ENCODE measurements at regions not wholly inside any gene's neighbourhood (a gene's known extent, or its start where the extent isn't known, plus 50 kb on each side); places are given as distances from the start of the nearest gene placed in this dataset.
"Not testable (repeated sequence)": the region's sequence is repeated elsewhere in the genome, so short reads cannot be mapped to it uniquely, and the experiment has no call there.

GRCh38 chr2:167844714-167845530 lies 402.5 kb downstream of the STK39 start:
- Histone ChIP-seq H3K9me2 (ENCODE audit: insufficient read depth) (no peaks in the 10 kb centered on the region), H3K27me3 (replicated peaks; ENCODE audit: insufficient read depth) (no peaks in the 10 kb centered on the region), H3K4me1 (ENCODE audit: insufficient read depth) (no peaks in the 10 kb centered on the region), H3K27ac (no peak overlapping the region), H2AFZ (no peak overlapping the region), H3K9ac (no peak overlapping the region), H3K4me3 (no peak overlapping the region), H3F3A (ENCODE audit: insufficient read depth) (no peaks in the 10 kb centered on the region), H3K9me3 (ENCODE audit: low read depth) (no peaks in the 10 kb centered on the region), H4K20me1 (ENCODE audit: insufficient read depth) (no peaks in the 10 kb centered on the region), H3K79me2 (ENCODE audit: insufficient read depth) (no peaks in the 10 kb centered on the region), H3K36me3 (ENCODE audit: low read depth) (no peaks in the 10 kb centered on the region), H3K4me2 (ENCODE audit: unreplicated experiment) (no peak overlapping the region)
- TF ChIP-seq EZH2phosphoT487 (IDR thresholded peaks at IDR 0.05; ENCODE audit: insufficient read depth, low read depth) (no peak), EZH2 (IDR thresholded peaks at IDR 0.05; ENCODE audit: insufficient read depth, poor library complexity, severe bottlenecking) (no peak)
- no peak for DNase-seq
- in situ Hi-C loops (cut with MboI): no loop called here
- WGBS, 2 experiments (ENCODE audit: low coverage in 1 of 2, low lambda C conversion rate in 2 of 2, missing lambda C conversion rate in 2 of 2): 42 to 47% methylated on average over 9 of the region's 9 CpGs

DNA sequence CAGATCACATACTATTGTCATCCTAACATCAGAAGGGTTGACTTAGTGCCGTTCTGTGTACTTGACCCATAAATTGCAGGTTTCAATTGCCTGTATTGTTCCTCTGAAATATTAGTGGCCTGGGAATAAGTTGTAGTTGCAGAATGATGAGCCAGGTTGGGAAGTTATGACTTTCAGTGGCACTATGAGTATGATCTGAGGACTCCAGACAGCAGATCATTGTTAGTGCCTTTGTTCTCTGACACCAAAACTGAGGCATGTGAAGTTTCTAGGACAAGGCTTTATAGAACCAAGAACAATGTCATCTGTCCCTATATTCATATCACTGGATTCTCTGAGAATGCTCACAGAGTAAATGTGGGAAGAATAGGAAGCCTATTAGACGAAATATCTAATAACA lies 403.7 kb downstream of the STK39 start:
- WGBS, 2 experiments (ENCODE audit: low coverage in 1 of 2, low lambda C conversion rate in 2 of 2, missing lambda C conversion rate in 2 of 2): 28 to 39% methylated on average over 2 of the region's 2 CpGs
- TF ChIP-seq EZH2 (IDR thresholded peaks at IDR 0.05; ENCODE audit: insufficient read depth, poor library complexity, severe bottlenecking) (no peak), EZH2phosphoT487 (IDR thresholded peaks at IDR 0.05; ENCODE audit: insufficient read depth, low read depth) (no peak)
- H2AFZ ChIP-seq: no peak overlapping the region
- H3K36me3 ChIP-seq (ENCODE audit: low read depth): no peaks in the 10 kb centered on the region
- H3K79me2 ChIP-seq (ENCODE audit: insufficient read depth): no peaks in the 10 kb centered on the region
- H3K4me2 ChIP-seq (ENCODE audit: unreplicated experiment): no peak overlapping the region
- H3F3A ChIP-seq (ENCODE audit: insufficient read depth): no peaks in the 10 kb centered on the region
- no peak overlapping the region for H3K9ac ChIP-seq
- no peaks in the 10 kb centered on the region for H3K4me1 ChIP-seq (ENCODE audit: insufficient read depth)
- H3K27me3 ChIP-seq (replicated peaks; ENCODE audit: insufficient read depth): no peaks in the 10 kb centered on the region
- no peak overlapping the region for H3K27ac ChIP-seq
- no peaks in the 10 kb centered on the region for H3K9me2 ChIP-seq (ENCODE audit: insufficient read depth)
- no peak overlapping the region for H3K4me3 ChIP-seq
- in situ Hi-C loops (cut with MboI): no loop called here
- H4K20me1 ChIP-seq (ENCODE audit: insufficient read depth): no peaks in the 10 kb centered on the region
- no peaks in the 10 kb centered on the region for H3K9me3 ChIP-seq (ENCODE audit: low read depth)
- no peak for DNase-seq

DNA sequence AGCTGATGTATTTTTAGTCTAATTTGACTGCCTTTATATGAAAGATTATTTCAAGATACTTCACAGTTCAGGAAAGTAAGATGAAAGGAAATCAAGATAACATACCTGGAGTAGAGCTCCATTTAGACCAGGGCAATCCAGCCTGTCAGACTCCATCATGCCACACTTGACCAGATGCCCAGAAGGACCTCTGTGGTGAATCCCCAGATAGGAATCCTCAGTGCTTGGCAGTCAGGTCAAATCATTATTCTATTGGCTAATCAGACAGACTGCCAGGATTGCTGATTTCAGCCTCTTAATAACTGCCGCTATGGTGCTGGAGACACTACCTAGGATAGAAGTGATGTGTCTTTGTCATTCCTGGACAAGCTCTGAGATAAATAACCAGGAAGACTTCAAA lies 404.2 kb downstream of the STK39 start:
- Histone ChIP-seq H3K36me3 (ENCODE audit: low read depth) (no peaks in the 10 kb centered on the region), H3K27me3 (replicated peaks; ENCODE audit: insufficient read depth) (no peaks in the 10 kb centered on the region), H3K9me2 (ENCODE audit: insufficient read depth) (no peaks in the 10 kb centered on the region), H3K4me1 (ENCODE audit: insufficient read depth) (no peaks in the 10 kb centered on the region), H3K79me2 (ENCODE audit: insufficient read depth) (no peaks in the 10 kb centered on the region), H4K20me1 (ENCODE audit: insufficient read depth) (no peaks in the 10 kb centered on the region), H3F3A (ENCODE audit: insufficient read depth) (no peaks in the 10 kb centered on the region), H3K4me2 (ENCODE audit: unreplicated experiment) (no peak overlapping the region), H2AFZ (no peak overlapping the region), H3K9ac (no peak overlapping the region), H3K9me3 (ENCODE audit: low read depth) (no peaks in the 10 kb centered on the region), H3K27ac (no peak overlapping the region), H3K4me3 (no peak overlapping the region)
- 89 to 94% methylated on average over 1 of the region's 1 CpG for WGBS, 2 experiments (ENCODE audit: low coverage in 1 of 2, low lambda C conversion rate in 2 of 2, missing lambda C conversion rate in 2 of 2)
- in situ Hi-C loops (cut with MboI): no loop called here
- no peak for TF ChIP-seq EZH2 (IDR thresholded peaks at IDR 0.05; ENCODE audit: insufficient read depth, poor library complexity, severe bottlenecking)
- TF ChIP-seq EZH2phosphoT487 (IDR thresholded peaks at IDR 0.05; ENCODE audit: insufficient read depth, low read depth): no peak
- no peak for DNase-seq

- WGBS, 2 experiments (ENCODE audit: low coverage in 1 of 2, low lambda C conversion rate in 2 of 2, missing lambda C conversion rate in 2 of 2): 14 to 15% methylated on average over 1 of the region's 1 CpG
- Histone ChIP-seq H3K4me1 (ENCODE audit: insufficient read depth) (no peaks in the 10 kb centered on the region), H3K9ac (no peak overlapping the region), H3K9me2 (ENCODE audit: insufficient read depth) (no peaks in the 10 kb centered on the region), H3K9me3 (ENCODE audit: low read depth) (no peaks in the 10 kb centered on the region), H3K4me2 (ENCODE audit: unreplicated experiment) (no peak overlapping the region), H3K27ac (no peak overlapping the region), H3F3A (ENCODE audit: insufficient read depth) (no peaks in the 10 kb centered on the region), H3K27me3 (replicated peaks; ENCODE audit: insufficient read depth) (no peaks in the 10 kb centered on the region), H2AFZ (no peak overlapping the region), H3K4me3 (no peak overlapping the region), H3K79me2 (ENCODE audit: insufficient read depth) (no peaks in the 10 kb centered on the region), H3K36me3 (ENCODE audit: low read depth) (no peaks in the 10 kb centered on the region), H4K20me1 (ENCODE audit: insufficient read depth) (no peaks in the 10 kb centered on the region)
- no peak for DNase-seq
- in situ Hi-C loops (cut with MboI): no loop called here
- no peak for TF ChIP-seq EZH2phosphoT487 (IDR thresholded peaks at IDR 0.05; ENCODE audit: insufficient read depth, low read depth)
- no peak for TF ChIP-seq EZH2 (IDR thresholded peaks at IDR 0.05; ENCODE audit: insufficient read depth, poor library complexity, severe bottlenecking)
These were observed 405.3 kb downstream of the STK39 start for GRCh38 chr2:167842047-167842446.

- H3K4me2 ChIP-seq (ENCODE audit: unreplicated experiment); in situ Hi-C loops (cut with MboI); H3K79me2 ChIP-seq (ENCODE audit: insufficient read depth); H3K27me3 ChIP-seq (replicated peaks; ENCODE audit: insufficient read depth); H3K9me2 ChIP-seq (ENCODE audit: insufficient read depth); H3K27ac ChIP-seq; H3F3A ChIP-seq (ENCODE audit: insufficient read depth); H3K4me3 ChIP-seq; DNase-seq; H3K9ac ChIP-seq; H3K9me3 ChIP-seq (ENCODE audit: low read depth); H4K20me1 ChIP-seq (ENCODE audit: insufficient read depth); H3K4me1 ChIP-seq (ENCODE audit: insufficient read depth); H2AFZ ChIP-seq; H3K36me3 ChIP-seq (ENCODE audit: low read depth): not testable (repeated sequence)
- WGBS, 2 experiments (ENCODE audit: low coverage in 1 of 2, low lambda C conversion rate in 2 of 2, missing lambda C conversion rate in 2 of 2): 63 to 70% methylated on average over 4 to 8 of the region's 8 CpGs
These were observed 412.1 kb downstream of the STK39 start for GRCh38 chr2:167835290-167835689.

Data from GM23248 (cell line).